ENCODE measurements at regions not wholly inside any gene's neighbourhood (a gene's known extent, or its start where the extent isn't known, plus 50 kb on each side); places are given as distances from the start of the nearest gene placed in this dataset.

GRCh38 chr2:150109028-150109427 lies 378.4 kb downstream of the RND3 start:
- H3K27me3 ChIP-seq: no peaks in the 10 kb centered on the region
- no peaks in the 10 kb centered on the region for H3K9me3 ChIP-seq
- no peak overlapping the region for H3K4me3 ChIP-seq
- H3K36me3 ChIP-seq: no peaks in the 10 kb centered on the region
- DNase-seq: no peak
- H3K4me1 ChIP-seq: no peaks in the 10 kb centered on the region
- intact Hi-C loops (cut with DNase I): no loop called here
- H3K27ac ChIP-seq: no peak overlapping the region
- TF ChIP-seq POLR2A (IDR thresholded peaks at IDR 0.05): no peak
- TF ChIP-seq CTCF (IDR thresholded peaks at IDR 0.05): no peak
- 69 to 87% methylated on average over 3 of the region's 3 CpGs for WGBS, 2 donors

DNA sequence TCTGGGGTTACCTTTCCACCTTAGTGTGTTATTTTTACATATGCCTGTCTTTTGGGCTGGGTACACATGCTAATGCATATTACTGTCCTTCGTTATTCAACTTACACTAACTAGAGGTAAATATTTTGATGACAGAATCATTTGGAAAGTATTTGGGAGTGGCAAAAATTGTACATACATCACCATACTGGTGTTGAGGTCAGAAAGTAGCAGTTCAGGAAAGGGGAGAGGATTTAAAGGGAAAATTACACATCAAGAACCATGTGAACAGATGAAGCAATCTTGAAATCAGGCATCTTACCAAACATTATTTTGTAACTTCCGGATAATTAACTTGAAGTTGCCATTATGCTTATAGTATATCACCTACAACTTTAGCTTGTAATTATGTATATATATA lies 379.7 kb downstream of the RND3 start:
- TF ChIP-seq CTCF (IDR thresholded peaks at IDR 0.05): no peak
- no peak for TF ChIP-seq POLR2A (IDR thresholded peaks at IDR 0.05)
- intact Hi-C loops (cut with DNase I): no loop called here
- Histone ChIP-seq H3K4me3 (no peak overlapping the region), H3K9me3 (no peaks in the 10 kb centered on the region), H3K27me3 (no peaks in the 10 kb centered on the region), H3K4me1 (no peaks in the 10 kb centered on the region), H3K27ac (peak overlapping the region in 1 of 4 donors; percentile 13), H3K36me3 (no peaks in the 10 kb centered on the region)
- no peak for DNase-seq
- WGBS, 2 donors: 39 to 45% methylated on average over 2 of the region's 2 CpGs

GRCh38 chr2:150107170-150107569 lies 380.3 kb downstream of the RND3 start:
- no peaks in the 10 kb centered on the region for H3K9me3 ChIP-seq
- H3K4me3 ChIP-seq: no peak overlapping the region
- no peak for TF ChIP-seq CTCF (IDR thresholded peaks at IDR 0.05)
- no peak for TF ChIP-seq POLR2A (IDR thresholded peaks at IDR 0.05)
- H3K36me3 ChIP-seq: no peaks in the 10 kb centered on the region
- no peak for DNase-seq
- peak overlapping the region in 1 of 4 donors; percentile 13 for H3K27ac ChIP-seq
- 54 to 60% methylated on average over 1 of the region's 1 CpG for WGBS, 2 donors
- intact Hi-C loops (cut with DNase I): no loop called here
- H3K4me1 ChIP-seq: no peaks in the 10 kb centered on the region
- no peaks in the 10 kb centered on the region for H3K27me3 ChIP-seq

DNA sequence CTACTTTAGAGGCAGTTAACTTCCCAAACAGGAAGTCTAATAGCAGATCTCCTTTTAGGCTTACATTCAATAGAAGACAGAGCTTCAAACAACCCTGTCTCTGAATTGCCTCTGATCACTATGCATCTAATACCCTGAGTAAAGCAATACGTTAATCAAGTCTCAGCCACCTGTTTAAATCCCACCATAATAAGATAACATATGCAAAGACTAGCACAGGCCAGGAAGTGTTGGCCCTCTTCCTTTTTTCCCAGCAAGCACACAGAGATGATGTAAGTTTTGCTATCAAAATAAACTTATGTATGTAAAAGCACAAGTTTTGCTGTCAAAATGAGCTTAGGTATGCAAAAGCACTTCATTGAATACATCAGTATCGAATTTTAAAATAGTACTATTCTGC lies 385.5 kb downstream of the RND3 start:
- intact Hi-C loops (cut with DNase I): no loop called here
- peaks cover 0 to 16% (median 5%) of the 10 kb centered on the region in 3 donors for H3K4me1 ChIP-seq

DNA sequence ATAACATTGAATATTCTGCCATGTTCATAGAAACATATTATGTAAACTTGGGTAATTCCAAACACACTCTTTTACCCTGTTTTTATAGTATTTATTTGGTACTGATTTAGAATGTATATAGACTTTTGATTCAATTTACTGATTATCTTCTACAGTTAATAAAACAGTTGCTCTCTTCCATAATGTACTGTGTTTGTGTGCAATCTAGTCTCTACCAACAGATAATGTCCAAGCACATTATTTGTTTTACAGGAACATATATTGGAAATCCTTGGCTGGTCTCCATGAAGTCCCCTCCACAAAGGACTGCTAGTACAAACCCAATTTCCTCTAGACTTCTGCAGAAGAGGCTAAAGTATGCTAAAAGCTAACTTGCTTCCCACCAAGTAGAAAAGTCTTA lies 386.6 kb downstream of the RND3 start:
- peaks cover 0 to 16% (median 5%) of the 10 kb centered on the region in 3 donors for H3K4me1 ChIP-seq
- H3K4me3 ChIP-seq: no peak overlapping the region
- no peaks in the 10 kb centered on the region for H3K27me3 ChIP-seq
- no peak for DNase-seq
- TF ChIP-seq CTCF (IDR thresholded peaks at IDR 0.05) (no peak), POLR2A (IDR thresholded peaks at IDR 0.05) (no peak)
- H3K36me3 ChIP-seq: no peaks in the 10 kb centered on the region
- intact Hi-C loops (cut with DNase I): no loop called here
- H3K9me3 ChIP-seq: no peaks in the 10 kb centered on the region
- no peak overlapping the region for H3K27ac ChIP-seq

More for the DNA sequence above, 385.5 kb downstream of the RND3 start:
- H3K27ac ChIP-seq: no peak overlapping the region
- DNase-seq: no peak
- H3K4me3 ChIP-seq: no peak overlapping the region
- H3K36me3 ChIP-seq: no peaks in the 10 kb centered on the region
- WGBS, 2 donors: 34 to 89% methylated on average over 2 of the region's 2 CpGs
- H3K9me3 ChIP-seq: no peaks in the 10 kb centered on the region
- TF ChIP-seq CTCF (IDR thresholded peaks at IDR 0.05): no peak
- TF ChIP-seq POLR2A (IDR thresholded peaks at IDR 0.05): no peak
- H3K27me3 ChIP-seq: no peaks in the 10 kb centered on the region

Data from esophagus squamous epithelium (tissue), 5 donors.